ENCODE measurements at regions not wholly inside any gene's neighbourhood (a gene's known extent, or its start where the extent isn't known, plus 50 kb on each side); places are given as distances from the start of the nearest gene placed in this dataset.

- no TSS peak for BruUV-seq (replicated peaks)
Measured at GRCh38 chr1:29849991-29850757, 613.9 kb downstream of the PTPRU start.

GRCh38 chr1:29849038-29849750 lies 612.9 kb downstream of the PTPRU start:
- RAD21 ChIA-PET (ENCODE audit: low non-redundant PET in 1 of 2, low total read pairs in 2 of 2, uncharacterized antibody in 2 of 2, unreplicated experiment in 2 of 2) = interaction anchor here (0.6 to 1.5 kb wide), 4 partner anchors 56 to 610 kb away, joined by 3 to 4 read pairs (median 4); no protein-coding TSS in a partner anchor
- intact Hi-C loops (cut with micrococcal nuclease) = loop anchor here (1.0 to 10.0 kb wide), 3 partner anchors 56 to 336 kb away; no protein-coding TSS in a partner anchor
- peaks cover 8% of the 10 kb centered on the region; the same call in 1 of the 2 replicates for H3K27me3 ChIP-seq (ENCODE audit: insufficient read depth, low read length)

More at GRCh38 chr1:29849991-29850757, 613.9 kb downstream of the PTPRU start:
- Histone ChIP-seq H3K27me3 (ENCODE audit: insufficient read depth, low read length) (peaks cover 18% of the 10 kb centered on the region), H3K4me3 (replicated peaks in 1 of 2; ENCODE audit: low read depth in 1 of 2, low read length in 2 of 2) (no peak overlapping the region), H3K27ac (ENCODE audit: low read depth, low read length) (no peak overlapping the region), H3K9ac (ENCODE audit: low read length) (no peak overlapping the region), H4K20me1 (ENCODE audit: insufficient read depth) (no peaks in the 10 kb centered on the region), H2AFZ (ENCODE audit: low read depth, low read length, poor library complexity, severe bottlenecking) (no peak overlapping the region), H3K9me3 (ENCODE audit: control insufficient read depth in 1 of 2, insufficient read depth in 1 of 2, low read depth in 1 of 2, low read length in 2 of 2) (no peaks in the 10 kb centered on the region), H3K79me2 (ENCODE audit: insufficient read depth, low read length) (no peaks in the 10 kb centered on the region), H3K4me1 (ENCODE audit: control insufficient read depth in 1 of 2, insufficient read depth in 2 of 2, low read length in 2 of 2) (peaks cover 0 to 5% of the 10 kb centered on the region in 2 experiments; a peak in 3 of 4 replicates), H3K36me3 (ENCODE audit: control insufficient read depth in 1 of 2, insufficient read depth in 2 of 2, low read length in 2 of 2) (no peaks in the 10 kb centered on the region), H3K9me2 (ENCODE audit: insufficient read depth) (no peaks in the 10 kb centered on the region), H3K4me2 (ENCODE audit: low read length) (no peak overlapping the region)
- DNase-seq (ENCODE audit: low read depth, low spot score) = no peak
- POLR2A ChIA-PET = no interaction called here
- no peak for ATAC-seq
- TF ChIP-seq CEBPB (IDR thresholded peaks at IDR 0.05; ENCODE audit: low read depth) = no peak
- TF ChIP-seq SIN3A (IDR thresholded peaks at IDR 0.05; ENCODE audit: low read depth) = no peak
- TF ChIP-seq ZNF274 (IDR thresholded peaks at IDR 0.05; ENCODE audit: low read depth, low read length) = no peak
- TF ChIP-seq RAD21 (IDR thresholded peaks at IDR 0.05; ENCODE audit: low read depth) = no peak
- TF ChIP-seq POLR2A (IDR thresholded peaks at IDR 0.05; ENCODE audit: borderline replicate concordance, extremely low read depth, insufficient read depth, insufficient read length) = no peak
- no peak for TF ChIP-seq JUND (IDR thresholded peaks at IDR 0.05)
- CTCF ChIA-PET = interaction anchor here (1.1 to 2.7 kb wide), 3 partner anchors 57 to 261 kb away, joined by 3 to 14 read pairs (median 7); no protein-coding TSS in a partner anchor
- intact Hi-C loops (cut with micrococcal nuclease) = loop anchor here (1.0 to 10.0 kb wide), 4 partner anchors 57 to 613 kb away; partner anchors contain the start of gene PTPRU
- RAD21 ChIA-PET (ENCODE audit: low non-redundant PET in 1 of 2, low total read pairs in 2 of 2, uncharacterized antibody in 2 of 2, unreplicated experiment in 2 of 2) = interaction anchor here in 1 of 2 experiments (1.5 kb wide), 1 partner anchor 57 kb away, joined by 4 read pairs; no protein-coding TSS in a partner anchor

More at GRCh38 chr1:29849038-29849750, 612.9 kb downstream of the PTPRU start:
- Histone ChIP-seq H3K9me3 (ENCODE audit: control insufficient read depth in 1 of 2, insufficient read depth in 1 of 2, low read depth in 1 of 2, low read length in 2 of 2) (no peaks in the 10 kb centered on the region), H3K4me3 (replicated peaks in 1 of 2; ENCODE audit: low read depth in 1 of 2, low read length in 2 of 2) (no peak overlapping the region), H3K36me3 (ENCODE audit: control insufficient read depth in 1 of 2, insufficient read depth in 2 of 2, low read length in 2 of 2) (no peaks in the 10 kb centered on the region), H3K9me2 (ENCODE audit: insufficient read depth) (no peaks in the 10 kb centered on the region), H4K20me1 (ENCODE audit: insufficient read depth) (no peaks in the 10 kb centered on the region), H3K79me2 (ENCODE audit: insufficient read depth, low read length) (no peaks in the 10 kb centered on the region), H3K27ac (ENCODE audit: low read depth, low read length) (no peak overlapping the region), H3K4me2 (ENCODE audit: low read length) (0 out of 2 replicates have a peak overlapping the region, but pooled peaks have one; percentile 13), H3K4me1 (ENCODE audit: control insufficient read depth in 1 of 2, insufficient read depth in 2 of 2, low read length in 2 of 2) (peaks cover 0 to 5% of the 10 kb centered on the region in 2 experiments; a peak in 3 of 4 replicates), H3K9ac (ENCODE audit: low read length) (no peak overlapping the region), H2AFZ (ENCODE audit: low read depth, low read length, poor library complexity, severe bottlenecking) (no peak overlapping the region)
- ATAC-seq (peak; percentile 96), DNase-seq (ENCODE audit: low read depth, low spot score) (no peak)
- POLR2A ChIA-PET = no interaction called here
- TF ChIP-seq RAD21 (IDR thresholded peaks at IDR 0.05; ENCODE audit: low read depth) = peak; percentile 82
- no peak for TF ChIP-seq EZH2 (IDR thresholded peaks at IDR 0.05)
- no peak for TF ChIP-seq ZFX (IDR thresholded peaks at IDR 0.05)
- peak; percentile 65 to 91 (median 72) for TF ChIP-seq CTCF (IDR thresholded peaks at IDR 0.05 in 2 of 3, conservative IDR thresholded peaks at IDR 0.05 in 1 of 3; ENCODE audit: borderline replicate concordance in 1 of 3, insufficient read depth in 1 of 3, low read depth in 2 of 3, low read length in 2 of 3)
- CTCF ChIA-PET = interaction anchor here (0.9 to 2.7 kb wide), 10 partner anchors 8 to 335 kb away, joined by 3 to 14 read pairs (median 4); no protein-coding TSS in a partner anchor
- no TSS peak for BruUV-seq (replicated peaks)

All from HCT116 (cell line).